ENCODE measurements at regions not wholly inside any gene's neighbourhood (a gene's known extent, or its start where the extent isn't known, plus 50 kb on each side); places are given as distances from the start of the nearest gene placed in this dataset.

GRCh38 chr3:104677932-104678331, 688.8 kb upstream of the ALCAM start:
- DNase-seq (ENCODE audit: low read depth in 1 of 2, low spot score in 1 of 2) = no peak

DNA sequence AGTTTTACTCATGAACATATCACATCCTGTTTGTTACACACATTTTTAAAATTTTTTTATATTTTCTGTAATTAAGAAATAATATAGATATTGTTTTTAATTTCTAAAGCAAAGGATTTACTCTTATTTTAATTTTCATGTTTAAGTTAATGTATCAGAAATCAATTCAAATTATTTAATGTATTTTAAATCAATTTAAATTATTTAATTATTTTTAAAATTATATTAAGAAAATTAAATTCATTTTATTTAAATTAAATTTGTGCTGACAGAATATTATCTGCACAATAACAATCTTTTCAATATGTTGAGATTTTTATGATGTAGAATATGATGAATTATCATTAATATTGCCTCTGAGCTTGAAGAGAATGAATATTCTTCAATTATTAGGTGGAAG, 681.2 kb upstream of the ALCAM start:
- DNase-seq (ENCODE audit: low read depth in 1 of 2, low spot score in 1 of 2) = no peak

DNA sequence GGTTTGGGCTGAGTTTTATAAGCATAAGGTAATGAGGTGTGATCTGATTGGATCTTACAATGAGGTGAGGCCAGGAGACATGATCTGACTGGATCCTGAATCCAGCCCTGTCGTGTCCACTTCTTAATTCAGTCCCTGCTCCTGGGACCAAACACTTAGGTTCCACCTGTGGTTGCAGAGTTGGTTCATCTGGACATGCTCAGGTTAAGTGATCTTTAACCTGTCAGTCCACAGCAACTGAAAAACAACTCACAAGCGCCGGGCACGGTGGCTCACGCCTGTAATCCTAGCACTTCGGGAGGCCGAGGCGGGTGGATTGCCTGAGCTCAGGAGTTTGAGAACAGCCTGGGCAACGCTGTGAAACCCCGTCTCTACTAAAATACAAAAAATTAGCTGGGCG, 679.3 kb upstream of the ALCAM start:
- DNase-seq (ENCODE audit: low read depth in 1 of 2, low spot score in 1 of 2) = no peak

DNA sequence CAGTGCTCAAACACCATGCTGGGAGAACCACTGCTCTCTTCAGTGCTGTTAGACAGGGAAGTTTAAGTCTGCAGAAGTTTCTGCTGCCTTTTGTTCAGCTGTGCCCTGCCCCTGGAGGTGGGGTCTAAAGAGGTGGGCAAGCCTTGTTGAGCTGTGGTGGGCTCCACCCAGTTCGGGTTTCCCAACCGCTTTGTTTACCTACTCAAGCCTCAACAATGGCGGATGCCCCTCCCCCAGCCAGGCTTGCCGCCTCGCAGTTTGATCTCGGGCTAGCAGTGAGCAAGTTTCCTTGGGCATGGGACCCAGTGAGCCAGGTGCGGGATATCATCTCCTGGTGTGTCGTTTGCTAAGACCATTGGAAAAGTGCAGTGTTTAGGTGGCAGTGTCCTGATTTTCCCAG, 670.2 kb upstream of the ALCAM start:
- no peak for DNase-seq (ENCODE audit: low read depth in 1 of 2, low spot score in 1 of 2)

- no peak for DNase-seq (ENCODE audit: low read depth in 1 of 2, low spot score in 1 of 2)
Measured at GRCh38 chr3:104711406-104711805, 655.3 kb upstream of the ALCAM start.

GRCh38 chr3:104715972-104716371, 650.7 kb upstream of the ALCAM start:
- DNase-seq (ENCODE audit: low read depth in 1 of 2, low spot score in 1 of 2) = no peak

- no peak for DNase-seq (ENCODE audit: low read depth in 1 of 2, low spot score in 1 of 2)
Measured at GRCh38 chr3:104717828-104718196, 648.9 kb upstream of the ALCAM start.

DNA sequence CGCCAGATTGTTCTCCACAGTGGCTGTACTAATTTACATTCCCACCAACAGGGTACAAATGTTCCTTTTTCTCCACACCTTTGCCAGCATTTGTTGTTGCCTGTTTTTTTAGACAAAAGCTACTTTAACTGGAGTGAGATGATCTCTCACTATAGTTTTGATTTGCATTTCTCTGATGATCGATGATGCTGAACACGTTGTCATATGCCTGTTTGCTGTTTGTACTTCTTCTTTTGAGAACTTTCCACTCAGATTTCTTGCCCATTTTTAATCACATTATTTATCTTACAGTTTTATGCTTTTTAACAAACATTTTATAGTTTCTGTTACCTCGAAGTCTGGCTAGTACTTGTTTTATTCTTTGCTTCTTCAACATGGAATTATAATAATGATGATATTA, 643.7 kb upstream of the ALCAM start:
- DNase-seq (ENCODE audit: low read depth in 1 of 2, low spot score in 1 of 2) = no peak

GRCh38 chr3:104731074-104731473, 635.6 kb upstream of the ALCAM start:
- no peak for DNase-seq (ENCODE audit: low read depth in 1 of 2, low spot score in 1 of 2)

DNA sequence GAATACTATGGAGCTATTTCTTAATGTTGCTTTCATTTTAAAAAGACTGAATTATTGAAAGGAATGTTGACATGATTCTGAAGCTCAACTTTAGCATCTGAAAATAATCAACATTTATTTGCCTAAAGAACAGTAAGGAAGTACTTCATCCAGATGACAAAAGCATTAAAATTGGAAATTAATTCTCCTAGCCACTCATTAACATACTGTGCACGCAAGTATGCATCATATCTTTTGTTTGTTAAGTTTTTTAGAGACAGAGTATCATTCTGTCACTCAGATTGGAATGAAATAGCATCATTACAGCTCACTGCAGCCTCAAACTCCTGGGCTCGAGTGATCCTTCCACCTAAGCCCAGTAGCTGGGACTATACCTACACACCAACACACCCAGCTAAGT, 632.1 kb upstream of the ALCAM start:
- DNase-seq (ENCODE audit: low read depth in 1 of 2, low spot score in 1 of 2) = no peak

DNA sequence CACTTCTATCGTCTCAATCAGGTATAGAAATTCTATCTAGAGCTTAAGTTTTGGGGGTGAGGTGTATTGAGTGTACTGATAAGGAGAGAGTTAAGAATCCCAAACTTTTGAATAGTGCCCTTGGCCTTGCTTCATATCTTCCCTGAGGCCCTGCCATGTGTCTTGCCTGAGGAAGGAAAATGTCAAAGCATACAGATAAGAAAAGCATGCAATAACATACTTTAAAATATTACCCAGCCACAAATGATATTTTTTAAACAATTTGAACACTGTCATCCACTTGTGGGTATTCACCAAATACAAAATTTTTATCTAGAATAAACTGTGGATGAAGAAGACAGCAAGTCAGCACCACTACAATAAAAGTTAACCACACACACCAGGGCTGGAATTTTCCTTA, 631.0 kb upstream of the ALCAM start:
- DNase-seq (ENCODE audit: low read depth in 1 of 2, low spot score in 1 of 2) = no peak

DNA sequence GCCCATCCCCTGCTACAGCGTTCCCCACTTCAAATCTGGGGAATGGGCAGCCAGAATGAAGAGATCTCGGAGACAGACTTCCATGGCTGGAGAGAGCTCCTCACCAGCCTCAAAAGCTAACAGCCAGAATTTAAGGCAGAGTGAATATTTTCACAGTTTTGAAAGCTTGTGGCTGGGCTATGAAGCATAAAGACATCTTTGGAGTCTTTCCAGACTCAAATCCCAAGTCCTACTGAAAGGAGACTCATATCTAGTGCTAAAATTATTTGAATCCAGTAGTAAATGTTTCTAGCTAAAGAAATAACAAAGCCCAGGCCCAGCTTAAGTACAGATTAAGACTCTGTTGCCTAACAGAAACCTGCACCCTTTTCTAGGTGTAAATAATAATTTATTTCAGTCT, 628.4 kb upstream of the ALCAM start:
- DNase-seq (ENCODE audit: low read depth in 1 of 2, low spot score in 1 of 2) = no peak

DNA sequence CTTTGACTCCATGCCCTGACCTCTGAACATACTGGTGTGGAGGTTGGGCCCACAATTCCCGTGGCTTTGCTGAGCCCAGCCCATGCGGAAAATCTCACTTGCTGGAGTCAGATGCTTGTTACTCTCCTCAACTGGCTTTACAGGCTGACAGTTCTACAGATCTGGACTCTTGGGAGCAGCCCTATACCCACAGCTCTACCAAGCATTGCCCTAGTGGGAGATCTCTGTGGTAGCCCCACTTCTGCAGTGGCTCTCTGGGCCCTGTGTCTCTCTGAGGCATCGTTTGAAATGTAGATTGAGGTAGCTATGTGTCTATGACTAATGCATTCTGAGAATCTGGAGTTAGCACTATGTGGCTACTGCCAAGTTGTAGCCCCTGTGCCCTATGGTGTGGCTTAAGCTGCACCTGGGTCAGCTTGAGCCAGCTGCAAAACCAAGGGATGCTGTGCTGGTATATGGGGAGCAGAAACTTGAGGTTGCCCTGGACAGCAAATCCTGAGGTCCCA, 625.8 kb upstream of the ALCAM start:
- no peak for DNase-seq (ENCODE audit: low read depth in 1 of 2, low spot score in 1 of 2)

GRCh38 chr3:104742044-104742443, 624.7 kb upstream of the ALCAM start:
- DNase-seq (ENCODE audit: low read depth in 1 of 2, low spot score in 1 of 2) = no peak

DNA sequence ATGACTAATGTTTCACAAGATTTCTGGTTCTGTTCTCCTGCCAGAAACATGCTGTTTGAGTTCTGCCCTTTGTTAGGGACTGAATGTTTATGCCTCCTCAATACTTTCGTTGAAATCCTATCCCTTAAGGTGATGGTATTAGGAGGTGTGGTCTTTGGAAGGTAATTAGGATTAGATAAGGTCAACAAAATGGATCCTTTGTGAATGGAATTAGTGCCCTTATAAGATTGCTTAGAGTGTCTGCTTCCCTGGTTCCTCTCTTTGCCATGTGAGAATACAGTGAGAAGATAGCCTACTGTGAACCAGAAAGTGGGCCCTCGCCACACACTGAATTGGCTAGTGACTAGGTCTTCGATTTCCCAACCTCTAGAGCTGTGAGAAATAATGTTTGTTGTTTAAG, 621.4 kb upstream of the ALCAM start:
- no peak for DNase-seq (ENCODE audit: low read depth in 1 of 2, low spot score in 1 of 2)

- DNase-seq (ENCODE audit: low read depth in 1 of 2, low spot score in 1 of 2) = no peak
Measured at GRCh38 chr3:104746056-104746455, 620.7 kb upstream of the ALCAM start.

GRCh38 chr3:104750581-104750980, 616.1 kb upstream of the ALCAM start:
- no peak for DNase-seq (ENCODE audit: low read depth in 1 of 2, low spot score in 1 of 2)

DNA sequence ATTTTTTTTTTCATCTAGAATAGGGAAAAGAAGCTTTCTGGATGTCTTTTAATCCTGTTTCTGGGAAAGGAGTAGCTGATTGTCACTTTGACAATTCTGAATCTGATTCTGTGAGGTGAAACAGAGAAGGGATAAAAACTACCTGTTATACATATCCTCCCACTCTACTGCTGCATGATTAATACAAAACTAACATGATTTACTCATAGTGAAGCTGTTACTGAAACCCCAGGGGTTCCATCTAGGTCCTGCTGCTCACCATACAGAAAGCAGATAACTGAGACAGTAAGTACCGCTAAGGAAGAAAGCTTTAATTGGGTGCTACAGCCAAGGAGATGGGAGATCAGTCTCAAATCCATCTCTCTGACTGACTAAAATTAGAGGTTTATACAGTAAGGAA, 610.9 kb upstream of the ALCAM start:
- no peak for DNase-seq (ENCODE audit: low read depth in 1 of 2, low spot score in 1 of 2)

GRCh38 chr3:104763007-104763406, 603.7 kb upstream of the ALCAM start:
- DNase-seq (ENCODE audit: low read depth in 1 of 2, low spot score in 1 of 2) = no peak

GRCh38 chr3:104764496-104764895, 602.2 kb upstream of the ALCAM start:
- DNase-seq (ENCODE audit: low read depth in 1 of 2, low spot score in 1 of 2) = no peak

- DNase-seq (ENCODE audit: low read depth in 1 of 2, low spot score in 1 of 2) = no peak
Measured at GRCh38 chr3:104768886-104769285, 597.8 kb upstream of the ALCAM start.

- DNase-seq (ENCODE audit: low read depth in 1 of 2, low spot score in 1 of 2) = no peak
Measured at GRCh38 chr3:104779324-104779723, 587.4 kb upstream of the ALCAM start.

DNA sequence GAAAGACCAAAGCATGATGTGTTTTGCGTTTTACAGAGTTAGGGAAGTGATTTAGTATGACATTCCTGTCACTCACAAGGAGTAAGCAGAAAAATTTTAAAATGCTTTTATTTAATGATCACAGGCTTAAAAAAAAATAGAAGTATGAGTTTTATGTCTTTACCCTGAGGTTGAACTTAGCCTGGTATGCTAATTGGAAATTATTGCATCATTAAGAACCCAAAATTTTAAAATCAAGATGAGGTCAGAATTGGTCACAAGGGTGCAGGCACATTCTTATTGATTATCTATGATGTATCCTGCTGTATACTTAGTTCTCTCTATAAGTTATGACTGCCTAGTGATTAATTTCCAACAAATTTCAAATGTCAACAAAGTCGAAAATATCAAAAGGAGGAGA, 585.6 kb upstream of the ALCAM start:
- no peak for DNase-seq (ENCODE audit: low read depth in 1 of 2, low spot score in 1 of 2)

DNA sequence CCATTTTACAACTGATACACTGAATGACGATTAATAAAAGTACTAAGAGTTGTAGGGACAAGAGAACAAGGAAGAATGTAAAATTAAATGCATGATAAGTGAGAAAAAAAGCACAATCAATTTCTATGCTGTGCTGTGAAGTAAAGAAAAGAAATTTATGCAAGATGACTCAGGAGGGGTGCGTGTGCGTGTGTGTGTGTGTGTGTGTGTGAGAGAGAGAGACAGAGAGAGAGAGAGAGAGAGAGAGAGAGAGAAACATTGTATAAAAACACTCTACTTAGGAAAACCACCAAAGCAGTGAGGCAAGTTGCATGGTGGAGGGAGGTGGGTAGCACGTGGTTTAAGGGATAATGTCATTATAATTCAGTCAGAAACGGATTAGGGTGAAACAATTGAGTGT, 580.8 kb upstream of the ALCAM start:
- DNase-seq (ENCODE audit: low read depth in 1 of 2, low spot score in 1 of 2) = no peak

All from stimulated activated CD4-positive, alpha-beta T cell treated with anti-CD3 and anti-CD28 coated beads, Interleukin-15, amount 100 ng/mL, for 1 hour (primary cell).